ENCODE measurements at regions not wholly inside any gene's neighbourhood (a gene's known extent, or its start where the extent isn't known, plus 50 kb on each side); places are given as distances from the start of the nearest gene placed in this dataset.

- no peak for DNase-seq (ENCODE audit: low read depth in 1 of 2, low spot score in 2 of 2)
Observed at GRCh38 chr2:74735009-74735408, 81.0 kb downstream of the SEMA4F start.

GRCh38 chr2:74735564-74735963, 81.5 kb downstream of the SEMA4F start:
- Histone ChIP-seq H3K9me3 (replicated peaks) (no peaks in the 10 kb centered on the region), H3K4me1 (replicated peaks) (peaks cover 5% of the 10 kb centered on the region), H3K36me3 (no peaks in the 10 kb centered on the region), H3K27ac (no peak overlapping the region), H3K27me3 (replicated peaks) (no peaks in the 10 kb centered on the region), H3K4me3 (no peak overlapping the region)
- no peak for DNase-seq (ENCODE audit: low read depth in 1 of 2, low spot score in 2 of 2)

More at GRCh38 chr2:74735009-74735408, 81.0 kb downstream of the SEMA4F start:
- Histone ChIP-seq H3K4me3 (no peak overlapping the region), H3K27me3 (replicated peaks) (no peaks in the 10 kb centered on the region), H3K4me1 (replicated peaks) (no peaks in the 10 kb centered on the region), H3K36me3 (no peaks in the 10 kb centered on the region), H3K27ac (no peak overlapping the region), H3K9me3 (replicated peaks) (no peaks in the 10 kb centered on the region)

DNA sequence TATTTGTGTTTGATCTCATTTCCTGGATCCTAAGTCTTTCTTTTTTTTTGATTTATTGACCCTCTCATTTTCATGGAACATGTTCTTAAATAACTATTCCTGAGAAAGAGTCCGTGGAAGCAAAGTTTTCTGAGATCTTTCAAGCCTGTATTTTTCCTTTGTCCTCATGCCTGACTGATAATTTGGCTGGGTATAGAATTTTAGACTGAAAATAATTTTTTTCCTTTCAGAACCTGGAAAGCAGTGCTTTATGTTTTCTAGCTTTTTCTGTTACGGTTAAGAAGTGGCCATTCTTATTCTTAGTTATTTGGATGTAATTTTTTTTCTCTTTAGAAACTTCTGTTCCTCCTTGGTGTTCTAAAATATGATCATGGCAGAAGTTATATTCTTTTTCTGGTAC, 82.5 kb downstream of the SEMA4F start:
- no peaks in the 10 kb centered on the region for H3K27me3 ChIP-seq (replicated peaks)
- no peak overlapping the region for H3K27ac ChIP-seq
- H3K4me1 ChIP-seq (replicated peaks) = peaks cover 15% of the 10 kb centered on the region
- no peak overlapping the region for H3K4me3 ChIP-seq
- DNase-seq (ENCODE audit: low read depth in 1 of 2, low spot score in 2 of 2) = no peak
- H3K9me3 ChIP-seq (replicated peaks) = no peaks in the 10 kb centered on the region
- no peaks in the 10 kb centered on the region for H3K36me3 ChIP-seq

DNA sequence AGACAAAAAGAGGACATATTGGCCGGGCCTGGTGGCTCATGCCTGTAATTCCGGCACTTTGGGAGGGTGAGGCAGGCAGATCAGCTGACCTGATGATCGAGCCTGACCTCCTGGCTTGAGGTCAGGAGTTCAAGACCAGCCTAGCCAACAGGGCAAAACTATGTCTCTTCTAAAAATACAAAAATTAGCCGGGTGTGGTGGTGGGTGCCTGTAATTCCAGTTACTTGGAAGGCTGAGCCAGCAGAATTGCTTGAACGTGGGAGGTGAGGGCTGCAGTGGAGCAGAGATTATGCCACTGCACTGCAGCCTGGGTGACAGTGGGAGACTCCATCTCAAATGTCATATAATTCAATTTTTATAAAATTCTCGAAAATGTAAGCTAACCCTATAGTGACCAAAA, 84.5 kb downstream of the SEMA4F start:
- Histone ChIP-seq H3K4me3 (no peak overlapping the region), H3K4me1 (replicated peaks) (peaks cover 18% of the 10 kb centered on the region), H3K36me3 (no peaks in the 10 kb centered on the region), H3K27me3 (replicated peaks) (no peaks in the 10 kb centered on the region), H3K9me3 (replicated peaks) (no peaks in the 10 kb centered on the region), H3K27ac (no peak overlapping the region)
- no peak for DNase-seq (ENCODE audit: low read depth in 1 of 2, low spot score in 2 of 2)

DNA sequence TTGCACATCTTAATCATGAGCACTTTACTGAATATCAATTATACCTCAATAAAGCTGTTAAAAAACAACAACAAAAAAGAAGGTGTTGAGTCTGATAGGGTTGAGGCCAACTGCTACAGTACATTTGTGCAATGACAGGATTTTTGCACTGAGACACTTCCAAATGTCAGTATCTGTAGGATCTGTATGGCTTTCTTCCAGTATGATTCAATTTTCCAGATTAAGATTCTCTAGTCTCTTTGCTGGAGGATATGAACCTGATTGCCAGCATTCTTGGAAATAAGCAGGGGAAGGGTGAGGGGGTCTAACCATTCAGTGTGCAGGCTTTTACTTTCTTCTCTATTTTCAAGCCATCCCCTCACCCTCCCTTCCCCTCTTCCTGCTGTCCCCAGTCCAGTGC, 85.1 kb downstream of the SEMA4F start:
- H3K27me3 ChIP-seq (replicated peaks) = no peaks in the 10 kb centered on the region
- H3K9me3 ChIP-seq (replicated peaks) = no peaks in the 10 kb centered on the region
- H3K4me1 ChIP-seq (replicated peaks) = peaks cover 18% of the 10 kb centered on the region
- DNase-seq (ENCODE audit: low read depth in 1 of 2, low spot score in 2 of 2) = no peak
- H3K27ac ChIP-seq = no peak overlapping the region
- H3K4me3 ChIP-seq = no peak overlapping the region
- H3K36me3 ChIP-seq = no peaks in the 10 kb centered on the region

DNA sequence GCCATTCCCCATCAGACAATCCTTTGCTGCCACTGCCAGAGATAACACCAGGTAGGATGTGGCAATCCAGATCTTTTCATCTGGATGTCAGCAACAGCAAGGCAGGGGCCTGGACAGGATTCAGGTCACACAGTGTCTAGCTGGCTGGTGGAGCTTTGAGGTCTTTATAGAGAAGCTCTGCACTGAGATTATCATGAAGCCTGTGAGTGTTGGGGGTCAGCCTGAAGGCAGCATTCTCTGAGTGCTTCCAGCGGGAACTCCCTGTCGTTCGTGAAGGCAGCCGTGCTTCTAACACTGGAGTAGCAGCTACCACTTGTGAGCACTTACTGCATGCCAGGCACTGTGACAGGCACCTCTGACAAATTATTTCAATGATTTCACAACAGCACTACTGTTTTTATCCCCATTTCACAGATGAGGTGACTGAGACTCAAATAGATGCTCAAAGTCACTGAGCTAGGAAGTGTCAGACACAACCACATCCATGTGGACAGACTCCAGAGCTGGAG, 85.7 kb downstream of the SEMA4F start:
- Histone ChIP-seq H3K4me3 (no peak overlapping the region), H3K27ac (no peak overlapping the region), H3K36me3 (no peaks in the 10 kb centered on the region), H3K9me3 (replicated peaks) (no peaks in the 10 kb centered on the region), H3K27me3 (replicated peaks) (no peaks in the 10 kb centered on the region), H3K4me1 (replicated peaks) (peaks cover 18% of the 10 kb centered on the region)
- no peak for DNase-seq (ENCODE audit: low read depth in 1 of 2, low spot score in 2 of 2)

DNA sequence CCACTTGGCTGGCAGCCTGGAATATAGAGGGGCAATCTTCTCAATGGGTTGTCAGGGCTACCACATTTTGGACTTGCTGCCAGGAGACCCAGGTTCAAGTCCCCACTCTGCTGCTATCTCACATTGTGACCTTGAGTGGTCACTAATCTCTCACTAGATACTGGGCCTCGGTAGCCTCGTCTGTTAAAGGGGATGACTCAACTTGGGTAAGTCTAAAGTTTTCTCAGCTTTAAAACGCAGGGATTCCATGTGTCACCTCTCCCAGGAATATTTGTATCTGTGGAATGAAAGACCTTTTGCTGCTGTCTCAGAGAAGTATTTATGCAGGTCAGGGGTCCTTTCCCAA, 86.3 kb downstream of the SEMA4F start:
- peaks cover 23% of the 10 kb centered on the region for H3K4me1 ChIP-seq (replicated peaks)
- H3K36me3 ChIP-seq = no peaks in the 10 kb centered on the region
- H3K9me3 ChIP-seq (replicated peaks) = no peaks in the 10 kb centered on the region
- H3K4me3 ChIP-seq = no peak overlapping the region
- peak overlapping the region; percentile 59 for H3K27ac ChIP-seq
- no peaks in the 10 kb centered on the region for H3K27me3 ChIP-seq (replicated peaks)
- no peak for DNase-seq (ENCODE audit: low read depth in 1 of 2, low spot score in 2 of 2)

GRCh38 chr2:74740741-74741431, 86.8 kb downstream of the SEMA4F start:
- peak; percentile 87 to 90 for DNase-seq (ENCODE audit: low read depth in 1 of 2, low spot score in 2 of 2)
- H3K9me3 ChIP-seq (replicated peaks) = no peaks in the 10 kb centered on the region
- no peak overlapping the region for H3K4me3 ChIP-seq
- H3K36me3 ChIP-seq = no peaks in the 10 kb centered on the region
- H3K4me1 ChIP-seq (replicated peaks) = peaks cover 24% of the 10 kb centered on the region
- no peaks in the 10 kb centered on the region for H3K27me3 ChIP-seq (replicated peaks)
- peak overlapping the region; percentile 59 for H3K27ac ChIP-seq

GRCh38 chr2:74741629-74742028, 87.6 kb downstream of the SEMA4F start:
- Histone ChIP-seq H3K4me3 (no peak overlapping the region), H3K36me3 (no peaks in the 10 kb centered on the region), H3K27me3 (replicated peaks) (no peaks in the 10 kb centered on the region), H3K4me1 (replicated peaks) (peaks cover 24% of the 10 kb centered on the region), H3K27ac (peak overlapping the region; percentile 59), H3K9me3 (replicated peaks) (no peaks in the 10 kb centered on the region)
- no peak for DNase-seq (ENCODE audit: low read depth in 1 of 2, low spot score in 2 of 2)

- no peaks in the 10 kb centered on the region for H3K36me3 ChIP-seq
- H3K4me1 ChIP-seq (replicated peaks) = peaks cover 24% of the 10 kb centered on the region
- no peaks in the 10 kb centered on the region for H3K27me3 ChIP-seq (replicated peaks)
- H3K27ac ChIP-seq = no peak overlapping the region
- no peaks in the 10 kb centered on the region for H3K9me3 ChIP-seq (replicated peaks)
- no peak for DNase-seq (ENCODE audit: low read depth in 1 of 2, low spot score in 2 of 2)
- no peak overlapping the region for H3K4me3 ChIP-seq
Observed at GRCh38 chr2:74742471-74742870, 88.4 kb downstream of the SEMA4F start.

DNA sequence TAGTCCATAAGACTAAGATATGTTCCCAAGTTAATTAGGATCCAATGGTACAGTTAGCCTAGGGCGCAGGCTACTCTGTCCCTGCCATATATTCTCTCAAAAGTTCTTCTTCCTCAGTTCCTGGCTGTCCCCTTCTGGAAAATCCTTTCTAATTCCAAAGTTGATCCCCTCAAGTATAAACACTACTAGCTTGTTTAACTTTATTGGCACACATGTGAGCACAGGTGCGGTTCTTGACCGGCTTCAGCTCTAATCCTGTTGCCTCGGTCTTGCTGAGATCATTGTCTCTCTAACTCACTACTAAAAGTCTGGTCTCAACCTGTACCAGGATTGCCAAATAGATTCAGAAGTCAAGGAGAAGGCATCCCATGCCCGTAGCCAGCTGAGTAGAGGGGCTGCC, 89.0 kb downstream of the SEMA4F start:
- no peak for DNase-seq (ENCODE audit: low read depth in 1 of 2, low spot score in 2 of 2)
- Histone ChIP-seq H3K36me3 (no peaks in the 10 kb centered on the region), H3K9me3 (replicated peaks) (no peaks in the 10 kb centered on the region), H3K4me1 (replicated peaks) (peaks cover 24% of the 10 kb centered on the region), H3K4me3 (no peak overlapping the region), H3K27me3 (replicated peaks) (no peaks in the 10 kb centered on the region), H3K27ac (no peak overlapping the region)

DNA sequence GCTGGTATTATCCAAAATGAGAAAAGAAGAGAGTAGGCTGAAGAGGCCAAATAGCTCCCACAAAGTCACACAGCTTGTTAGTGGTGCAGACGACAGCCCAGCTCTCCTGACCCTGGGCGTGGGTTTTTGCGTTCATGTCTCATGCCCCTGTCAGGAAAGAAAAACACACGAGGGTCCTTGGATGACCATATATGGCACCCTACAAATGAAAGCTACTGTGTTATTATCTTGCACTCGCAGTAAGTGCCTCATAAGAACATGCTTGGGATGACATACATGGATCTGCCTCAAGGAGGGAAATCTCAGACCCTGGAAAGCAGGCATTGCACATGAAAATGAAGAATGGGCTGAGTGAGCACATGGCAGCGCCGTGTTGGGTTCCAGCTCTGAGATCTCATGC, 89.7 kb downstream of the SEMA4F start:
- Histone ChIP-seq H3K4me1 (replicated peaks) (peaks cover 24% of the 10 kb centered on the region), H3K4me3 (no peak overlapping the region), H3K27ac (no peak overlapping the region), H3K36me3 (no peaks in the 10 kb centered on the region), H3K9me3 (replicated peaks) (no peaks in the 10 kb centered on the region), H3K27me3 (replicated peaks) (no peaks in the 10 kb centered on the region)
- no peak for DNase-seq (ENCODE audit: low read depth in 1 of 2, low spot score in 2 of 2)

DNA sequence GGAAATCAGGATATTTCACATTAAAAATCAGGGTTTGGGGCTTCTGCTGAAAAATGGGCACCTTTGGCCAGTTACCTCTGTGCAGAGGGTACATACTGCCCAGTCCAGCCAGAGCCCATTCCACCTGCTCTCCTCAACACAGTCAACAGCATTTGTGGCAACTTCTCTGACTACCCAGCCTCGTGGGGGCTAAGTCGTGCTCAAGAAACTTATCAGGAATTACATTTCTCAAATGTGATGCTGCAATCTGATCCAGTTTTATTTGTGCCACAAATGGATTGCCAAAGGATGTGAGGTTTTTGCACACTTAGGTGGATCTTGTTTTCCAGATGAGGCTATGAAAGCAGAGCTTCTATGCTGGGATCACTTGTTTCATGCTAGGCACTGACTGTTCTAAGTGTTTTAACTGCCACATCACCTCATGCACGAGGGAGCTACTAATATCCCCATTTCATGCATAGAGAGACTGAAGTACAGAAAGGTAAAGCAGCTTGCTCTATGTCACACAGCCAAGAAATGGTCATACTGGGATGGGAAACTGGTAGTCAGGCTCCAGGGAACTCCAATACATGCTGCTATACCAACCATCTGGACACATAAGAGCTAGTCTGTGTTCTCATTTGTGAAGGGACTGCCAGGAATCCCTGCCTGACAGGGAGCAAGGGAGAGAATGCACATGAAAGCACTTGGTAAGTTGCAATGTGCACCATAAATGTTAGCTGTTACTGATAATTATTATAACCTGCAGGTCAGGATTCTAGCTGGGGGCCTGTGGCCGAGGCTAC, 89.0 kb upstream of the HK2 start:
- H3K4me3 ChIP-seq = no peak overlapping the region
- H3K27me3 ChIP-seq (replicated peaks) = no peaks in the 10 kb centered on the region
- DNase-seq (ENCODE audit: low read depth in 1 of 2, low spot score in 2 of 2) = no peak
- peaks cover 24% of the 10 kb centered on the region for H3K4me1 ChIP-seq (replicated peaks)
- H3K9me3 ChIP-seq (replicated peaks) = no peaks in the 10 kb centered on the region
- H3K27ac ChIP-seq = no peak overlapping the region
- no peaks in the 10 kb centered on the region for H3K36me3 ChIP-seq

GRCh38 chr2:74745766-74746165, 88.2 kb upstream of the HK2 start:
- H3K9me3 ChIP-seq (replicated peaks) = no peaks in the 10 kb centered on the region
- H3K27ac ChIP-seq = no peak overlapping the region
- H3K27me3 ChIP-seq (replicated peaks) = no peaks in the 10 kb centered on the region
- DNase-seq (ENCODE audit: low read depth in 1 of 2, low spot score in 2 of 2) = no peak
- peaks cover 17% of the 10 kb centered on the region for H3K4me1 ChIP-seq (replicated peaks)
- H3K4me3 ChIP-seq = no peak overlapping the region
- H3K36me3 ChIP-seq = no peaks in the 10 kb centered on the region
